A549 (cell line): ENCODE measurements at regions not wholly inside any gene's neighbourhood (a gene's known extent, or its start where the extent isn't known, plus 50 kb on each side); places are given as distances from the start of the nearest gene placed in this dataset.

Experiments
- ATAC-seq, 2 experiments: fragments of 200-7000 bp in 1 of 2; fragments of >200 bp in 1 of 2; cut with Nextera tagmentation in 1 of 2; cut with Tn5 transposase in 1 of 2; 3 replicates each; pipeline versions ENCODE4 v1.8.0 to v1.9.1; 2018 to 2020; ENCODE audit warnings: mild to moderate bottlenecking in 1 of 2, moderate library complexity in 1 of 2
- CTCF ChIA-PET: fragments of 300-600 bp; sonication (Branson Sonifier 250); formaldehyde crosslinking; extraction: SDS; loops from one replicate; lab custom pipeline; 2021; ENCODE audit warnings: antibody characterized with exemption, inconsistent platforms; lab: Yijun Ruan, JAX
- POLR2A ChIA-PET: fragments of 350-600 bp; formaldehyde crosslinking; extraction: SDS; loops from one replicate; lab custom pipeline; 2021; ENCODE audit warnings: antibody characterized with exemption, inconsistent platforms; lab: Yijun Ruan, JAX
- DNase-seq, 2 experiments: peaks; one replicate each; pipeline versions ENCODE4 v3.0.0 to v3.0.0-alpha.2; 2011 to 2016; ENCODE audit warnings: low read depth in 1 of 2, low spot score in 1 of 2
- FAIRE-seq: peaks from 2 replicates; lab custom pipeline; 2011; peaks lifted over from hg19 to GRCh38; lab: Jason Lieb, UNC
- H3K27ac ChIP-seq, 2 experiments: fragments of >200 bp; sonication (Bioruptor Twin); formaldehyde crosslinking; 3 replicates each; pipeline ENCODE4 v1.5.1; 2016 to 2017
- H3K4me1 ChIP-seq: fragments of >200 bp; sonication (Bioruptor Twin); formaldehyde crosslinking; 3 replicates; pipeline ENCODE4 v1.6.1; 2016
- H3K4me2 ChIP-seq: fragments of >200 bp; sonication (Bioruptor Twin); formaldehyde crosslinking; 3 replicates; pipeline ENCODE4 v1.6.1; 2016
- H3K4me3 ChIP-seq: fragments of >200 bp; sonication (Bioruptor Twin); formaldehyde crosslinking; 3 replicates; pipeline ENCODE4 v1.5.1; 2016
- H3K9me3 ChIP-seq: fragments of >200 bp; sonication (Bioruptor Twin); formaldehyde crosslinking; 3 replicates; pipeline ENCODE4 v1.6.1; 2016
- CBX8 ChIP-seq: fragments of 200-600 bp; sonication (generic); IDR thresholded peaks from 2 replicates; pipeline ENCODE4 v1.6.1; 2016
- CHD4 ChIP-seq: fragments of 200-600 bp; sonication (generic); IDR thresholded peaks from 2 replicates; pipeline ENCODE4 v1.6.1; 2016; ENCODE audit warnings: antibody characterized with exemption, mild to moderate bottlenecking, borderline replicate concordance
- FOXS1 ChIP-seq: fragments of 250-450 bp; sonication (Bioruptor Pico); IDR thresholded peaks from 2 replicates; pipeline ENCODE4 v1.5.0; 2020; ENCODE audit warnings: mild to moderate bottlenecking, moderate library complexity
- HDAC2 ChIP-seq: fragments of 200-600 bp; sonication (generic); IDR thresholded peaks from 2 replicates; pipeline ENCODE4 v1.6.1; 2016
- HEYL ChIP-seq: fragments of 250-450 bp; sonication (Bioruptor Pico); IDR thresholded peaks from 2 replicates; pipeline ENCODE4 v1.8.0; 2021; ENCODE audit warnings: mild to moderate bottlenecking, moderate library complexity
- JUN ChIP-seq, 2 experiments: fragments of >200 bp; sonication (Bioruptor Twin); formaldehyde crosslinking; IDR thresholded peaks; 2 replicates in 1 of 2; 3 replicates in 1 of 2; pipeline ENCODE4 v1.6.1; 2016 to 2017
- JUNB ChIP-seq: fragments of >200 bp; sonication (Bioruptor Twin); formaldehyde crosslinking; IDR thresholded peaks from 2 replicates; pipeline ENCODE4 v1.6.1; 2016
- KDM1A ChIP-seq: fragments of 200-600 bp; sonication (generic); IDR thresholded peaks from 2 replicates; pipeline ENCODE4 v1.6.1; 2016; ENCODE audit warnings: low read depth, mild to moderate bottlenecking
- MAZ ChIP-seq: fragments of 150-350 bp; IDR thresholded peaks from 2 replicates; pipeline ENCODE4 v1.6.1; 2014; ENCODE audit warnings: antibody characterized with exemption, low read depth, low read length, borderline replicate concordance
- POLR2A ChIP-seq: IDR thresholded peaks from 2 replicates; pipeline ENCODE4 v1.6.1; 2012; ENCODE audit warnings: mild to moderate bottlenecking, low read length
- RAD21 ChIP-seq, 2 experiments: fragments of >200 bp in 1 of 2; sonication (Bioruptor Twin) in 1 of 2; formaldehyde crosslinking in 1 of 2; IDR thresholded peaks in 1 of 2; conservative IDR thresholded peaks in 1 of 2; 2 replicates in 1 of 2; 3 replicates in 1 of 2; pipeline ENCODE4 v1.6.1; 2012 to 2018; ENCODE audit warnings: inconsistent platforms in 1 of 2
- RARB ChIP-seq: fragments of 250-450 bp; sonication (Bioruptor Pico); IDR thresholded peaks from 2 replicates; pipeline ENCODE4 v1.8.0; 2021; ENCODE audit warnings: mild to moderate bottlenecking, moderate library complexity
- RCOR1 ChIP-seq: fragments of 150-350 bp; IDR thresholded peaks from 2 replicates; pipeline ENCODE4 v1.6.1; 2014; ENCODE audit warnings: antibody characterized with exemption, low read length, low read depth
- RFX5 ChIP-seq: fragments of 450-650 bp; IDR thresholded peaks from 2 replicates; pipeline ENCODE4 v1.7.1; 2014; ENCODE audit warnings: antibody characterized with exemption, mild to moderate bottlenecking, moderate library complexity
- RNF2 ChIP-seq: fragments of 200-600 bp; sonication (generic); IDR thresholded peaks from 2 replicates; pipeline ENCODE4 v1.6.1; 2016; ENCODE audit warnings: low read depth, mild to moderate bottlenecking, antibody characterized with exemption, moderate library complexity, borderline replicate concordance
- TFCP2L1 ChIP-seq: fragments of 250-450 bp; sonication (Bioruptor Pico); IDR thresholded peaks from 2 replicates; pipeline ENCODE4 v1.5.0; 2021; ENCODE audit warnings: mild to moderate bottlenecking
- TP53 ChIP-seq: fragments of 250-450 bp; sonication (Bioruptor Pico); IDR thresholded peaks from 2 replicates; pipeline ENCODE4 v1.5.0; 2021; ENCODE audit warnings: mild to moderate bottlenecking, moderate library complexity
- ZC3H11A ChIP-seq: fragments of 450-650 bp; IDR thresholded peaks from 2 replicates; pipeline ENCODE4 v1.6.1; 2014; ENCODE audit warnings: antibody characterized with exemption, mild to moderate bottlenecking
- ZNF302 ChIP-seq: fragments of 250-450 bp; sonication (Bioruptor Pico); IDR thresholded peaks from 2 replicates; pipeline ENCODE4 v1.9.0; 2021; ENCODE audit warnings: inconsistent platforms, mild to moderate bottlenecking, moderate library complexity
- WGBS: methylation state at CpG from one replicate; pipeline ENCODE4 v1.1.6; 2017; ENCODE audit errors: missing lambda C conversion rate; 5-methylcytosine and 5-hydroxymethylcytosine counted together
- TF ChIP-seq, protein P1 (sequence below): fragments of >200 bp; sonication (Bioruptor Twin); formaldehyde crosslinking; IDR thresholded peaks from 3 replicates; pipeline ENCODE4 v1.5.1; 2016
- TF ChIP-seq, protein P2 (sequence below): fragments of >200 bp; sonication (Bioruptor Twin); formaldehyde crosslinking; IDR thresholded peaks from 3 replicates; pipeline ENCODE4 v1.6.1; 2016
- TF ChIP-seq, protein P3 (sequence below): fragments of 200-600 bp; sonication (generic); IDR thresholded peaks from 2 replicates; pipeline ENCODE4 v1.6.1; 2016; ENCODE audit warnings: antibody characterized with exemption, mild to moderate bottlenecking, moderate library complexity

DNA sequence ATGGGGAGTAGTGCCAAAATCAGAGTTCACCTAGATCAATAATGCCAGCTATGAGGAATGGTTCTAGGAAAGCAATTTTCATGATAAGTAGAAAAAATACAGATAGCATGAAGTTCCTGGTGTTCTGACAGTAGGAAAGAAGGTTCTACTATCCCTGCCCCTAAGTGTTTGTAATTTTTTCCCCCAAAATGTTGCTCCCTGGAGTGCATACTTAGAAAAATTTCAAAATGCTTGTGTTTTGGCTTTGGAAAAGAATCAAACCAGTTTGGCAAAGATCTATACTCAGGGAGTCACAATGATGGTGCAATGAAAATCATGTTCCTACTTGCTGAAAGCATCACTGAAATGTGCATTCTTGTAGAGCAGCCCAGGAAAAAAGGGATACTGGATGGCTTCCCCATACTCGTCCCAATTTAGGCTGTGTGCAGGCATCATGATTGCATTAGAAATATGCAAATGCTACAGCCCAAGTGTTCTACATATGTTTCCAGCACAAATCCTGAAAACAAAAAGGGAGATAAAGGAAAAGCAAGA, 74.7 kb downstream of the LPAR4 start:
- H3K4me2 ChIP-seq, result no peak overlapping the region
- no peak for FAIRE-seq
- no peak overlapping the region for H3K4me3 ChIP-seq
- CTCF ChIA-PET, result no interaction called here
- POLR2A ChIA-PET, result no interaction called here
- no peaks in the 10 kb centered on the region for H3K4me1 ChIP-seq
- no peaks in the 10 kb centered on the region for H3K9me3 ChIP-seq
- no peak for DNase-seq
- no peak for ATAC-seq
- H3K27ac ChIP-seq, result no peak overlapping the region
- no peak for TF ChIP-seq KDM1A
- TF ChIP-seq CBX8, result no peak
- no peak for TF ChIP-seq RARB (CRISPR knock-in tag)
- no peak for TF ChIP-seq TFCP2L1
- TF ChIP-seq JUN (IDR thresholded peaks at IDR 0.05), result no peak
- TF ChIP-seq, protein P1, sequence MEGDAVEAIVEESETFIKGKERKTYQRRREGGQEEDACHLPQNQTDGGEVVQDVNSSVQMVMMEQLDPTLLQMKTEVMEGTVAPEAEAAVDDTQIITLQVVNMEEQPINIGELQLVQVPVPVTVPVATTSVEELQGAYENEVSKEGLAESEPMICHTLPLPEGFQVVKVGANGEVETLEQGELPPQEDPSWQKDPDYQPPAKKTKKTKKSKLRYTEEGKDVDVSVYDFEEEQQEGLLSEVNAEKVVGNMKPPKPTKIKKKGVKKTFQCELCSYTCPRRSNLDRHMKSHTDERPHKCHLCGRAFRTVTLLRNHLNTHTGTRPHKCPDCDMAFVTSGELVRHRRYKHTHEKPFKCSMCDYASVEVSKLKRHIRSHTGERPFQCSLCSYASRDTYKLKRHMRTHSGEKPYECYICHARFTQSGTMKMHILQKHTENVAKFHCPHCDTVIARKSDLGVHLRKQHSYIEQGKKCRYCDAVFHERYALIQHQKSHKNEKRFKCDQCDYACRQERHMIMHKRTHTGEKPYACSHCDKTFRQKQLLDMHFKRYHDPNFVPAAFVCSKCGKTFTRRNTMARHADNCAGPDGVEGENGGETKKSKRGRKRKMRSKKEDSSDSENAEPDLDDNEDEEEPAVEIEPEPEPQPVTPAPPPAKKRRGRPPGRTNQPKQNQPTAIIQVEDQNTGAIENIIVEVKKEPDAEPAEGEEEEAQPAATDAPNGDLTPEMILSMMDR, result no peak
- no peak for TF ChIP-seq RFX5
- TF ChIP-seq ZNF302 (CRISPR knock-in tag), result no peak
- TF ChIP-seq TP53 (CRISPR knock-in tag), result no peak
- TF ChIP-seq, protein P2, sequence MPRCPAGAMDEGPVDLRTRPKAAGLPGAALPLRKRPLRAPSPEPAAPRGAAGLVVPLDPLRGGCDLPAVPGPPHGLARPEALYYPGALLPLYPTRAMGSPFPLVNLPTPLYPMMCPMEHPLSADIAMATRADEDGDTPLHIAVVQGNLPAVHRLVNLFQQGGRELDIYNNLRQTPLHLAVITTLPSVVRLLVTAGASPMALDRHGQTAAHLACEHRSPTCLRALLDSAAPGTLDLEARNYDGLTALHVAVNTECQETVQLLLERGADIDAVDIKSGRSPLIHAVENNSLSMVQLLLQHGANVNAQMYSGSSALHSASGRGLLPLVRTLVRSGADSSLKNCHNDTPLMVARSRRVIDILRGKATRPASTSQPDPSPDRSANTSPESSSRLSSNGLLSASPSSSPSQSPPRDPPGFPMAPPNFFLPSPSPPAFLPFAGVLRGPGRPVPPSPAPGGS, result no peak
- TF ChIP-seq CHD4, result no peak
- TF ChIP-seq, protein P3, sequence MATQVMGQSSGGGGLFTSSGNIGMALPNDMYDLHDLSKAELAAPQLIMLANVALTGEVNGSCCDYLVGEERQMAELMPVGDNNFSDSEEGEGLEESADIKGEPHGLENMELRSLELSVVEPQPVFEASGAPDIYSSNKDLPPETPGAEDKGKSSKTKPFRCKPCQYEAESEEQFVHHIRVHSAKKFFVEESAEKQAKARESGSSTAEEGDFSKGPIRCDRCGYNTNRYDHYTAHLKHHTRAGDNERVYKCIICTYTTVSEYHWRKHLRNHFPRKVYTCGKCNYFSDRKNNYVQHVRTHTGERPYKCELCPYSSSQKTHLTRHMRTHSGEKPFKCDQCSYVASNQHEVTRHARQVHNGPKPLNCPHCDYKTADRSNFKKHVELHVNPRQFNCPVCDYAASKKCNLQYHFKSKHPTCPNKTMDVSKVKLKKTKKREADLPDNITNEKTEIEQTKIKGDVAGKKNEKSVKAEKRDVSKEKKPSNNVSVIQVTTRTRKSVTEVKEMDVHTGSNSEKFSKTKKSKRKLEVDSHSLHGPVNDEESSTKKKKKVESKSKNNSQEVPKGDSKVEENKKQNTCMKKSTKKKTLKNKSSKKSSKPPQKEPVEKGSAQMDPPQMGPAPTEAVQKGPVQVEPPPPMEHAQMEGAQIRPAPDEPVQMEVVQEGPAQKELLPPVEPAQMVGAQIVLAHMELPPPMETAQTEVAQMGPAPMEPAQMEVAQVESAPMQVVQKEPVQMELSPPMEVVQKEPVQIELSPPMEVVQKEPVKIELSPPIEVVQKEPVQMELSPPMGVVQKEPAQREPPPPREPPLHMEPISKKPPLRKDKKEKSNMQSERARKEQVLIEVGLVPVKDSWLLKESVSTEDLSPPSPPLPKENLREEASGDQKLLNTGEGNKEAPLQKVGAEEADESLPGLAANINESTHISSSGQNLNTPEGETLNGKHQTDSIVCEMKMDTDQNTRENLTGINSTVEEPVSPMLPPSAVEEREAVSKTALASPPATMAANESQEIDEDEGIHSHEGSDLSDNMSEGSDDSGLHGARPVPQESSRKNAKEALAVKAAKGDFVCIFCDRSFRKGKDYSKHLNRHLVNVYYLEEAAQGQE, result no peak
- no peak for TF ChIP-seq RAD21 (conservative IDR thresholded peaks at IDR 0.05 in 1 of 2, IDR thresholded peaks at IDR 0.05 in 1 of 2)
- no peak for TF ChIP-seq ZC3H11A
- no peak for TF ChIP-seq FOXS1 (CRISPR knock-in tag)
- WGBS, result 0% methylated on average over 1 of the region's 1 CpG

DNA sequence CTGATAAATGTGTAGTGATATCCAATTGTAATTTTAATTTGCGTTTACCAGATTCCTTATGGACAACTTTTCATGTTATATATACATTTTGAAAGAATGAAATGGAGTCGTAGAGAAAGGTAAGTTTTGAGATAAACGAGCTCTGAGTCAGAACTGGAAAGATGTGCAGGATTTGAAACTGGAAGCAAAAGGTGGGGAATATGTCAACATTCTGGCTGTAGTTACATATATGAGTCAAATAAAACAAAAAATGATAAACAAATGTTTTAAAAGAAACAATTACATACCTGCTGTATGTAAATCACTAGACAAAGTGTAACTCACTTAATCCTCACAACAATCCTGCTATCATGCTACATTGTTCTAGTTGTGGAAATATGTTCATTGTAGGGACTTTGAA, 84.0 kb downstream of the LPAR4 start:
- ATAC-seq, result no peak
- no peak overlapping the region for H3K4me3 ChIP-seq
- H3K9me3 ChIP-seq, result no peaks in the 10 kb centered on the region
- ChIA-PET CTCF (no interaction called here), POLR2A (no interaction called here)
- H3K4me2 ChIP-seq, result no peak overlapping the region
- no peaks in the 10 kb centered on the region for H3K4me1 ChIP-seq
- TF ChIP-seq RCOR1, result no peak
- TF ChIP-seq ZC3H11A, result no peak
- no peak for TF ChIP-seq RNF2
- no peak for TF ChIP-seq HEYL (CRISPR knock-in tag)
- no peak for TF ChIP-seq MAZ
- no peak for TF ChIP-seq HDAC2
- no peak for TF ChIP-seq JUNB
- no peak for TF ChIP-seq POLR2A
- WGBS, result 0% methylated on average over 3 of the region's 3 CpGs
- H3K27ac ChIP-seq, result no peak overlapping the region
- FAIRE-seq, result no peak
- DNase-seq, result no peak
